Transverse colon (tissue), 4 donors: ENCODE measurements at regions not wholly inside any gene's neighbourhood (a gene's known extent, or its start where the extent isn't known, plus 50 kb on each side); places are given as distances from the start of the nearest gene placed in this dataset.

ENCODE experiments used
- DNase-seq: peaks from one replicate; pipeline ENCODE4 v3.0.0-alpha.2; 2019
- H3K27ac ChIP-seq, 4 donors: fragments of 200-600 bp; sonication (generic); 2 replicates each; pipeline ENCODE4 v1.5.1; 2016 to 2018; ENCODE audit warnings: inconsistent platforms in 4 of 4
- H3K27me3 ChIP-seq: fragments of 200-600 bp; sonication (generic); 2 replicates; pipeline ENCODE4 v1.5.1; 2017; ENCODE audit warnings: inconsistent platforms
- H3K36me3 ChIP-seq, 4 donors: fragments of 200-600 bp; sonication (generic); 2 replicates each; pipeline ENCODE4 v1.5.1; 2017 to 2019; ENCODE audit warnings: inconsistent platforms in 4 of 4
- H3K4me1 ChIP-seq, 4 donors: fragments of 200-600 bp; sonication (generic); 2 replicates each; pipeline ENCODE4 v1.5.1; 2017 to 2020; ENCODE audit warnings: inconsistent platforms in 4 of 4
- H3K4me3 ChIP-seq, 4 donors: fragments of 200-600 bp; sonication (generic); 1 replicate in 1 of 4; 2 replicates in 3 of 4; pipeline versions ENCODE4 v1.5.1 to v1.6.1; 2017 to 2019; ENCODE audit warnings: inconsistent platforms in 4 of 4
- H3K9me3 ChIP-seq, 2 donors: fragments of 200-600 bp; sonication (generic); 2 replicates each; pipeline ENCODE4 v1.5.1; 2017 to 2019; ENCODE audit warnings: inconsistent platforms in 2 of 2
- CTCF ChIP-seq, 5 experiments: fragments of 200-600 bp in 3 of 5; fragments of 450-650 bp in 2 of 5; sonication (generic) in 3 of 5; IDR thresholded peaks; 1 replicate in 2 of 5; 2 replicates in 3 of 5; pipeline ENCODE4 v1.5.1; 2016 to 2017; ENCODE audit warnings: antibody characterized with exemption in 5 of 5, inconsistent platforms in 3 of 5, mild to moderate bottlenecking in 2 of 5, moderate library complexity in 1 of 5
- EP300 ChIP-seq: sonication (generic); formaldehyde crosslinking; IDR thresholded peaks from one replicate; pipeline ENCODE4 v1.6.1; 2017; ENCODE audit warnings: antibody characterized with exemption, low read depth
- POLR2A ChIP-seq: fragments of 450-650 bp; IDR thresholded peaks from one replicate; pipeline ENCODE4 v1.6.1; 2016; ENCODE audit warnings: antibody characterized with exemption, mild to moderate bottlenecking, moderate library complexity
- POLR2AphosphoS5 ChIP-seq, 3 donors: sonication (generic); formaldehyde crosslinking; IDR thresholded peaks; one replicate each; pipeline ENCODE4 v1.6.1; 2016; ENCODE audit warnings: antibody characterized with exemption in 3 of 3
- WGBS, 2 donors: methylation state at CpG; one replicate each; pipeline ENCODE4 v1.1.5; 2018; ENCODE audit warnings: low coverage in 1 of 2; 5-methylcytosine and 5-hydroxymethylcytosine counted together
- in situ Hi-C, 4 donors: fragments of 200-750 bp; cut with MboI; loops; one replicate each; pipeline versions ENCODE4 v1.15.0 to v1.15.1; 2017; ENCODE audit warnings: low sequenced_read_pairs in 3 of 4, low pct_ligation_motif_present in 1 of 4, low pct_unique_long_range_greater_than_20kb in 1 of 4
- intact Hi-C: fragments of 100-400 bp; cut with DNase I; formaldehyde crosslinking; loops from one replicate; pipeline ENCODE4 v1.15.1; 2023; ENCODE audit warnings: low total_unique reads

DNA sequence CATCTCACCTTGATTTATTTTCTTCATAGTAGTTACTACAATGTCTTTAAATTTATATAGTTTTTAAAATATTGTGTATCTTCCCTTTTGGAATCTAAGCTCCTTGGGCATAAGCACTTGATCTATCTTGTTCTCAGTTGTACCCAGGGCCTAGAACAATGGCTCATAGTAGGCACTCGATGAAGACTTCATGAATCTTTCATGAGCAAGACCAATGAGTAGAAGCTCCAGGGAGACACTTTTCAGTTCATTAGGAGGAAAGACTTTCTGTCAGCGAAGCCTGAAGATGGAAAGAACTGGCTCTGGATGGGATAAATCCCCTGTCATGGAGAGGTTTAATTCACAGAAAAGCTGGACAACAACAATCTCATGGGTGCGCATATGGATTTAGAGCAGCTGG is 140.2 kb upstream of the CRY1 start:
- 78 to 81% methylated on average over 2 to 3 of the region's 3 CpGs for WGBS, 2 donors
- Histone ChIP-seq H3K4me1 (no peaks in the 10 kb centered on the region), H3K9me3 (no peaks in the 10 kb centered on the region), H3K36me3 (no peaks in the 10 kb centered on the region), H3K27ac (no peak overlapping the region), H3K27me3 (peaks cover 6% of the 10 kb centered on the region), H3K4me3 (no peak overlapping the region)
- no peak for DNase-seq
- TF ChIP-seq POLR2AphosphoS5 (IDR thresholded peaks at IDR 0.05), result no peak
- no peak for TF ChIP-seq EP300
- no peak for TF ChIP-seq CTCF (IDR thresholded peaks at IDR 0.05)
- no peak for TF ChIP-seq POLR2A
- intact Hi-C loops (no loop called here), in situ Hi-C loops (no loop called here)

DNA sequence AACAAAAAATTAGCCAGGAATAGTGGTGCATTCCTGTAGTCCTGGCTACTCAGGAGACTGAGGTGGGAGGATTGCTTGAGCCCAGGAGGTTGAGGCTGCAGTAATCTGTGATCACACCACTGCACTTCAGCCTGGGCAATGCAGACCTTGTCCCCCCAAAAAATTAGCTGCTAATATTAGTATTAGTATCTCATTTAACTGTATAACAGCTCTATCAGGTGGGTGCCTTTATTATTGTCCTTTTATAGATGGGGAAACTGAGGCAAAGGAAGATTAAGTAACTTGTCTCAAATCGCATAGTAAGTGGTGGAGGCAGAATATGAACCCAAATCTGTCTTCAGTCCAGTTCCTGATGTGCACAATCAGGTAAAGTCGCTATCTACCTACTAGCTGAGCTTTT is 142.3 kb upstream of the CRY1 start:
- DNase-seq, result no peak
- WGBS, 2 donors, result 84 to 86% methylated on average over 2 of the region's 2 CpGs
- TF ChIP-seq POLR2A (no peak), CTCF (IDR thresholded peaks at IDR 0.05) (no peak), POLR2AphosphoS5 (IDR thresholded peaks at IDR 0.05) (no peak), EP300 (no peak)
- no peaks in the 10 kb centered on the region for H3K36me3 ChIP-seq
- H3K27me3 ChIP-seq, result peaks cover 6% of the 10 kb centered on the region
- no peak overlapping the region for H3K4me3 ChIP-seq
- no peaks in the 10 kb centered on the region for H3K9me3 ChIP-seq
- H3K4me1 ChIP-seq, result no peaks in the 10 kb centered on the region
- in situ Hi-C loops, result no loop called here
- intact Hi-C loops, result no loop called here
- H3K27ac ChIP-seq, result no peak overlapping the region

GRCh38 chr12:107236824-107237511 is 143.6 kb upstream of the CRY1 start:
- no peaks in the 10 kb centered on the region for H3K36me3 ChIP-seq
- in situ Hi-C loops, result no loop called here
- H3K27ac ChIP-seq, result no peak overlapping the region
- TF ChIP-seq POLR2A (no peak), EP300 (no peak), POLR2AphosphoS5 (IDR thresholded peaks at IDR 0.05) (no peak), CTCF (IDR thresholded peaks at IDR 0.05) (no peak)
- no peak overlapping the region for H3K4me3 ChIP-seq
- H3K4me1 ChIP-seq, result no peaks in the 10 kb centered on the region
- intact Hi-C loops, result no loop called here
- 26 to 39% methylated on average over 3 to 6 of the region's 6 CpGs for WGBS, 2 donors
- no peak for DNase-seq
- peaks cover 6% of the 10 kb centered on the region for H3K27me3 ChIP-seq
- no peaks in the 10 kb centered on the region for H3K9me3 ChIP-seq

DNA sequence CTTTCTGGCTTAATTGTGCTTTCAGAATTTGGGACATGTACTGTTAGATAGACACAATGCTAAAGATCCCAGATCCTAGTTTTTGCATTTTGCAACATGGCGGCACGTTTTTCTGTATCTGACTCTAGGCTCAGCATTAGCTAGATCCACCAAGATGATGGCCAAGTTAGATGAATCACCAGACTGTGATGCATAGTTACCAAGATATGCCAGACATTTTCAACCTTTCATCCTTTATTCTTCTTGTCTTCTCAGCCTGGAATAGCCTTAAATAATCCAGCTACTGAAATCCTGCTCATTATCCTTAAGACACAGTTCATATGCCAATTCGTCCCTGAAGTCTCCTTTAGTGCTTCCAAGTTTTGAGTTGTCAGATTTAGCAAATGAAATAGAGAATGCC is 144.9 kb upstream of the CRY1 start:
- Histone ChIP-seq H3K36me3 (no peaks in the 10 kb centered on the region), H3K4me3 (no peak overlapping the region), H3K9me3 (no peaks in the 10 kb centered on the region), H3K27me3 (peaks cover 6% of the 10 kb centered on the region), H3K4me1 (no peaks in the 10 kb centered on the region), H3K27ac (no peak overlapping the region)
- TF ChIP-seq POLR2A (no peak), CTCF (IDR thresholded peaks at IDR 0.05) (no peak), POLR2AphosphoS5 (IDR thresholded peaks at IDR 0.05) (no peak), EP300 (no peak)
- intact Hi-C loops, result no loop called here
- 25 to 75% methylated on average over 1 to 3 of the region's 3 CpGs for WGBS, 2 donors
- in situ Hi-C loops, result no loop called here
- DNase-seq, result no peak
